Endothelial cell (in vitro differentiated cells): ENCODE measurements at regions not wholly inside any gene's neighbourhood (a gene's known extent, or its start where the extent isn't known, plus 50 kb on each side); places are given as distances from the start of the nearest gene placed in this dataset.
"Not testable (repeated sequence)": the region's sequence is repeated elsewhere in the genome, so short reads cannot be mapped to it uniquely, and the experiment has no call there.

Experiments used
- DNase-seq: peaks from one replicate; pipeline ENCODE4 v3.0.0; 2021; ENCODE audit warnings: low spot score
- H3K27ac Mint-ChIP-seq: one replicate; pipeline ENCODE4 v1.8.0; 2021; ENCODE audit warnings: mixed read lengths, inconsistent platforms; ENCODE audit not compliant: unreplicated experiment
- H3K27me3 Mint-ChIP-seq: one replicate; pipeline ENCODE4 v1.8.0; 2021; ENCODE audit warnings: mild to moderate bottlenecking, moderate library complexity, mixed read lengths, inconsistent platforms; ENCODE audit not compliant: unreplicated experiment
- H3K36me3 Mint-ChIP-seq: one replicate; pipeline ENCODE4 v1.8.0; 2021; ENCODE audit warnings: mild to moderate bottlenecking, low read depth, mixed read lengths, inconsistent platforms; ENCODE audit not compliant: unreplicated experiment
- H3K4me1 Mint-ChIP-seq: one replicate; pipeline ENCODE4 v1.8.0; 2021; ENCODE audit warnings: mild to moderate bottlenecking, mixed read lengths, inconsistent platforms; ENCODE audit not compliant: unreplicated experiment
- H3K4me3 Mint-ChIP-seq: one replicate; pipeline ENCODE4 v1.8.0; 2021; ENCODE audit warnings: mild to moderate bottlenecking, mixed read lengths, inconsistent platforms; ENCODE audit not compliant: unreplicated experiment
- H3K9me3 Mint-ChIP-seq: one replicate; pipeline ENCODE4 v1.8.0; 2021; ENCODE audit warnings: mixed read lengths, inconsistent platforms; ENCODE audit not compliant: unreplicated experiment
- CTCF ChIP-seq: fragments of 200-600 bp; sonication (generic); IDR thresholded peaks from one replicate; pipeline ENCODE4 v1.5.0; 2021; ENCODE audit warnings: antibody characterized with exemption; ENCODE audit not compliant: unreplicated experiment

- no peaks in the 10 kb centered on the region for H3K9me3 Mint-ChIP-seq
- DNase-seq = no peak
- no peak for TF ChIP-seq CTCF
- H3K4me3 Mint-ChIP-seq = no peak overlapping the region
- H3K27me3 Mint-ChIP-seq = no peaks in the 10 kb centered on the region
- H3K27ac Mint-ChIP-seq = no peak overlapping the region
- no peaks in the 10 kb centered on the region for H3K36me3 Mint-ChIP-seq
- H3K4me1 Mint-ChIP-seq = peaks cover 2% of the 10 kb centered on the region
These were observed 167.8 kb upstream of the CCNG1 start for GRCh38 chr5:163269624-163270023.

- Mint-ChIP-seq H3K9me3 (no peaks in the 10 kb centered on the region), H3K4me3 (no peak overlapping the region), H3K27me3 (no peaks in the 10 kb centered on the region), H3K36me3 (no peaks in the 10 kb centered on the region), H3K27ac (no peak overlapping the region), H3K4me1 (no peaks in the 10 kb centered on the region)
- no peak for DNase-seq
- no peak for TF ChIP-seq CTCF
These were observed 160.9 kb upstream of the CCNG1 start for GRCh38 chr5:163276466-163276865.

- DNase-seq, H3K36me3 Mint-ChIP-seq, H3K27me3 Mint-ChIP-seq, H3K4me1 Mint-ChIP-seq, H3K27ac Mint-ChIP-seq, H3K9me3 Mint-ChIP-seq, H3K4me3 Mint-ChIP-seq: not testable (repeated sequence)
These were observed 156.5 kb upstream of the CCNG1 start for GRCh38 chr5:163280897-163281296.

GRCh38 chr5:163281512-163281911 lies 155.9 kb upstream of the CCNG1 start:
- Mint-ChIP-seq H3K36me3 (no peaks in the 10 kb centered on the region), H3K27me3 (no peaks in the 10 kb centered on the region), H3K27ac (no peak overlapping the region), H3K4me3 (no peak overlapping the region), H3K4me1 (no peaks in the 10 kb centered on the region), H3K9me3 (no peaks in the 10 kb centered on the region)
- no peak for DNase-seq
- no peak for TF ChIP-seq CTCF

- DNase-seq = no peak
- Mint-ChIP-seq H3K4me3 (no peak overlapping the region), H3K36me3 (no peaks in the 10 kb centered on the region), H3K4me1 (no peaks in the 10 kb centered on the region), H3K27me3 (peaks cover 2% of the 10 kb centered on the region), H3K9me3 (no peaks in the 10 kb centered on the region), H3K27ac (no peak overlapping the region)
- TF ChIP-seq CTCF = no peak
These were observed 143.6 kb upstream of the CCNG1 start for GRCh38 chr5:163293836-163294235.

GRCh38 chr5:163303718-163304117 lies 133.7 kb upstream of the CCNG1 start:
- Mint-ChIP-seq H3K27me3 (no peaks in the 10 kb centered on the region), H3K9me3 (no peaks in the 10 kb centered on the region), H3K4me3 (no peak overlapping the region), H3K36me3 (no peaks in the 10 kb centered on the region), H3K27ac (no peak overlapping the region), H3K4me1 (no peaks in the 10 kb centered on the region)
- no peak for TF ChIP-seq CTCF
- DNase-seq = no peak
